Fibroblast of lung (primary cell): ENCODE measurements at regions not wholly inside any gene's neighbourhood (a gene's known extent, or its start where the extent isn't known, plus 50 kb on each side); places are given as distances from the start of the nearest gene placed in this dataset.

Experiments used
- DNase-seq, 2 donors: peaks; one replicate each; pipeline versions ENCODE4 v3.0.0 to v3.0.0-alpha.2; 2010; ENCODE audit warnings: low read depth in 2 of 2
- H2AFZ ChIP-seq: 2 replicates; pipeline ENCODE4 v1.5.1; 2012; ENCODE audit warnings: low read length, control low read depth, inconsistent platforms
- H3K27ac ChIP-seq: 2 replicates; pipeline ENCODE4 v1.5.1; 2011; ENCODE audit warnings: low read length, control low read depth; ENCODE audit not compliant: insufficient read depth
- H3K27me3 ChIP-seq: 2 replicates; pipeline ENCODE4 v1.5.1; 2011; ENCODE audit warnings: mild to moderate bottlenecking, low read length; ENCODE audit not compliant: control insufficient read depth, insufficient read depth
- H3K36me3 ChIP-seq: 2 replicates; pipeline ENCODE4 v1.5.1; 2011; ENCODE audit warnings: low read length; ENCODE audit not compliant: control insufficient read depth, insufficient read depth
- H3K4me1 ChIP-seq: 2 replicates; pipeline ENCODE4 v1.5.1; 2011; ENCODE audit warnings: low read length; ENCODE audit not compliant: control insufficient read depth, insufficient read depth; ENCODE audit errors: extremely low read depth
- H3K4me2 ChIP-seq: 2 replicates; pipeline ENCODE4 v1.5.1; 2011; ENCODE audit warnings: low read length, control low read depth; ENCODE audit not compliant: insufficient read depth; ENCODE audit errors: extremely low read depth
- H3K4me3 ChIP-seq, 4 experiments: fragments of 200-600 bp in 1 of 4; sonication (generic) in 1 of 4; replicated peaks in 1 of 4; 2 replicates each; pipeline ENCODE4 v1.5.1; 2011 to 2016; ENCODE audit warnings: low read length in 4 of 4, low read depth in 3 of 4, mild to moderate bottlenecking in 3 of 4, control low read depth in 2 of 4, inconsistent platforms in 1 of 4, mixed read lengths in 1 of 4; ENCODE audit not compliant: insufficient read depth in 1 of 4; ENCODE audit errors: control extremely low read depth in 1 of 4
- H3K79me2 ChIP-seq: 2 replicates; pipeline ENCODE4 v1.5.1; 2012; ENCODE audit warnings: mild to moderate bottlenecking, low read length, inconsistent platforms; ENCODE audit not compliant: control insufficient read depth, insufficient read depth
- H3K9ac ChIP-seq: 2 replicates; pipeline ENCODE4 v1.5.1; 2011; ENCODE audit warnings: mild to moderate bottlenecking, low read length, control low read depth; ENCODE audit not compliant: insufficient read depth
- H3K9me3 ChIP-seq: 2 replicates; pipeline ENCODE4 v1.5.1; 2012; ENCODE audit warnings: low read depth, low read length; ENCODE audit not compliant: control insufficient read depth, insufficient read depth
- H4K20me1 ChIP-seq: 2 replicates; pipeline ENCODE4 v1.5.1; 2011; ENCODE audit warnings: low read length; ENCODE audit not compliant: control insufficient read depth, insufficient read depth; ENCODE audit errors: extremely low read depth
- CTCF ChIP-seq, 2 donors: IDR thresholded peaks in 1 of 2; conservative IDR thresholded peaks in 1 of 2; 1 replicate in 1 of 2; 2 replicates in 1 of 2; pipeline ENCODE4 v1.5.1; 2011 to 2012; ENCODE audit warnings: low read length in 2 of 2, control low read depth in 1 of 2, inconsistent platforms in 1 of 2, low read depth in 1 of 2, mild to moderate bottlenecking in 1 of 2
- EZH2 ChIP-seq: IDR thresholded peaks from 2 replicates; pipeline ENCODE4 v1.5.1; 2012; ENCODE audit warnings: low read length, control low read depth, mild to moderate bottlenecking; ENCODE audit errors: missing control alignments

GRCh38 chr11:97862021-97862420, 1158.7 kb upstream of the CNTN5 start:
- TF ChIP-seq CTCF (conservative IDR thresholded peaks at IDR 0.05 in 1 of 2, IDR thresholded peaks at IDR 0.05 in 1 of 2; ENCODE audit: low read depth in 1 of 2, low read length in 2 of 2) (no peak), EZH2 (no peak)
- no peaks in the 10 kb centered on the region for H3K27me3 ChIP-seq
- no peaks in the 10 kb centered on the region for H3K9me3 ChIP-seq
- H3K79me2 ChIP-seq: no peaks in the 10 kb centered on the region
- H4K20me1 ChIP-seq: no peaks in the 10 kb centered on the region
- H3K4me1 ChIP-seq: no peaks in the 10 kb centered on the region
- DNase-seq: no peak
- no peak overlapping the region for H3K9ac ChIP-seq
- no peak overlapping the region for H3K27ac ChIP-seq
- H3K4me2 ChIP-seq: no peak overlapping the region
- H3K36me3 ChIP-seq: no peaks in the 10 kb centered on the region
- no peak overlapping the region for H2AFZ ChIP-seq
- no peak overlapping the region for H3K4me3 ChIP-seq

GRCh38 chr11:97865424-97866012, 1155.2 kb upstream of the CNTN5 start:
- Histone ChIP-seq H3K27ac (no peak overlapping the region), H3K9ac (no peak overlapping the region)
- TF ChIP-seq CTCF (conservative IDR thresholded peaks at IDR 0.05 in 1 of 2, IDR thresholded peaks at IDR 0.05 in 1 of 2; ENCODE audit: low read depth in 1 of 2, low read length in 2 of 2): no peak
- TF ChIP-seq EZH2: no peak

DNA sequence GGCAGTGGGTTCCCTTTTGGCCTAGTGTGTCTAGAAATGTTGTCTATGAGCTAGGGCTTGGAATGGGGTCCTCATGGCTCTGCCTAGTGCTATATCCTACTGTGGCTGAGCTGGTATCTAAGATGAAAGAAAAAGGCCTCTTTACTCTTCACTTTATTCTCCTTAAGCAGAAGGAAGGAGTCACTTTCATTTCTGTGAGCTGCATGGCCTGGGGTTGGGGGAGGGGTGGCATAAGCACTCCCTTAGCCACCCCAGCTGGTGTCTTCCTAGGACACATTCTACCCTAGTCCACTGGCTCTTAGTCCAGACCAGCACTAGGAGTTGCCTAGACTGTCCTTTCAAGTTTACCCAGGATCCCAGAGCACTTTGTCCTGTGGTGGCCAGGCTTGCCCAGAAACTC, 1148.9 kb upstream of the CNTN5 start:
- Histone ChIP-seq H3K27ac (no peak overlapping the region), H4K20me1 (no peaks in the 10 kb centered on the region), H3K9ac (no peak overlapping the region), H3K9me3 (no peaks in the 10 kb centered on the region), H3K4me2 (no peak overlapping the region), H3K79me2 (no peaks in the 10 kb centered on the region), H3K4me1 (no peaks in the 10 kb centered on the region), H2AFZ (no peak overlapping the region), H3K36me3 (no peaks in the 10 kb centered on the region), H3K27me3 (no peaks in the 10 kb centered on the region), H3K4me3 (no peak overlapping the region)
- no peak for TF ChIP-seq CTCF (conservative IDR thresholded peaks at IDR 0.05 in 1 of 2, IDR thresholded peaks at IDR 0.05 in 1 of 2; ENCODE audit: low read depth in 1 of 2, low read length in 2 of 2)
- no peak for TF ChIP-seq EZH2
- no peak for DNase-seq

More at GRCh38 chr11:97865424-97866012, 1155.2 kb upstream of the CNTN5 start:
- Histone ChIP-seq H3K9me3 (no peaks in the 10 kb centered on the region), H3K27me3 (no peaks in the 10 kb centered on the region), H2AFZ (no peak overlapping the region), H3K79me2 (no peaks in the 10 kb centered on the region), H3K4me3 (no peak overlapping the region), H3K36me3 (no peaks in the 10 kb centered on the region), H4K20me1 (no peaks in the 10 kb centered on the region), H3K4me1 (no peaks in the 10 kb centered on the region), H3K4me2 (no peak overlapping the region)
- DNase-seq: no peak
